Stimulated activated effector memory CD8-positive, alpha-beta T cell treated with anti-CD3 and anti-CD28 coated beads, Interleukin-12 subunit alpha, Interleukin-12 subunit beta, amount 100 ng/mL, for 72 hours (primary cell): ENCODE measurements at regions not wholly inside any gene's neighbourhood (a gene's known extent, or its start where the extent isn't known, plus 50 kb on each side); places are given as distances from the start of the nearest gene placed in this dataset.
"Not testable (repeated sequence)": the region's sequence is repeated elsewhere in the genome, so short reads cannot be mapped to it uniquely, and the experiment has no call there.

Source experiments
- ATAC-seq: fragments of 150-1000 bp; cut with Tn5 transposase; 2 replicates; pipeline ENCODE4 v1.10.0; 2021
- DNase-seq, 2 donors: peaks; one replicate each; pipeline ENCODE4 v3.0.0; 2021 to 2022; ENCODE audit warnings: low spot score in 2 of 2
- H3K27ac Mint-ChIP-seq: one replicate; pipeline ENCODE4 v1.8.0; 2022; ENCODE audit warnings: mild to moderate bottlenecking, mixed read lengths
- H3K36me3 Mint-ChIP-seq: one replicate; pipeline ENCODE4 v1.8.0; 2022; ENCODE audit warnings: mild to moderate bottlenecking, mixed read lengths
- H3K4me1 Mint-ChIP-seq: one replicate; pipeline ENCODE4 v1.8.0; 2022; ENCODE audit warnings: mixed read lengths
- H3K4me3 Mint-ChIP-seq: one replicate; pipeline ENCODE4 v1.8.0; 2022; ENCODE audit warnings: mild to moderate bottlenecking, mixed read lengths
- H3K9me3 Mint-ChIP-seq: one replicate; pipeline ENCODE4 v1.8.0; 2022; ENCODE audit warnings: mixed read lengths

- no peak for DNase-seq
- Mint-ChIP-seq H3K4me3 (no peak overlapping the region), H3K36me3 (no peaks in the 10 kb centered on the region), H3K27ac (no peak overlapping the region), H3K4me1 (no peaks in the 10 kb centered on the region), H3K9me3 (no peaks in the 10 kb centered on the region)
- ATAC-seq, result no peak
Measured at GRCh38 chr20:22962567-22963439, 72.3 kb upstream of the SSTR4 start.

GRCh38 chr20:22963581-22963980 is 71.5 kb upstream of the SSTR4 start:
- no peaks in the 10 kb centered on the region for H3K36me3 Mint-ChIP-seq
- no peak overlapping the region for H3K27ac Mint-ChIP-seq
- DNase-seq, result no peak
- no peaks in the 10 kb centered on the region for H3K4me1 Mint-ChIP-seq
- peaks cover 2% of the 10 kb centered on the region for H3K9me3 Mint-ChIP-seq
- no peak overlapping the region for H3K4me3 Mint-ChIP-seq
- ATAC-seq, result no peak

- no peaks in the 10 kb centered on the region for H3K36me3 Mint-ChIP-seq
- no peak for DNase-seq
- no peak overlapping the region for H3K27ac Mint-ChIP-seq
- no peak overlapping the region for H3K4me3 Mint-ChIP-seq
- H3K4me1 Mint-ChIP-seq, result no peaks in the 10 kb centered on the region
- ATAC-seq, result no peak
- peaks cover 2% of the 10 kb centered on the region for H3K9me3 Mint-ChIP-seq
Measured at GRCh38 chr20:22966787-22967464, 68.2 kb upstream of the SSTR4 start.

- H3K4me1 Mint-ChIP-seq, H3K27ac Mint-ChIP-seq, H3K36me3 Mint-ChIP-seq, DNase-seq, H3K9me3 Mint-ChIP-seq, ATAC-seq, H3K4me3 Mint-ChIP-seq: not testable (repeated sequence)
Measured at GRCh38 chr20:22967706-22968105, 67.4 kb upstream of the SSTR4 start.

- not testable (repeated sequence) for DNase-seq, ATAC-seq, H3K4me1 Mint-ChIP-seq, H3K27ac Mint-ChIP-seq, H3K36me3 Mint-ChIP-seq, H3K9me3 Mint-ChIP-seq, H3K4me3 Mint-ChIP-seq
Measured at GRCh38 chr20:22969031-22969430, 66.1 kb upstream of the SSTR4 start.

GRCh38 chr20:22971077-22971476 is 64.0 kb upstream of the SSTR4 start:
- H3K27ac Mint-ChIP-seq, H3K4me3 Mint-ChIP-seq, H3K36me3 Mint-ChIP-seq, H3K9me3 Mint-ChIP-seq, DNase-seq, H3K4me1 Mint-ChIP-seq, ATAC-seq: not testable (repeated sequence)

GRCh38 chr20:22974354-22974753 is 60.8 kb upstream of the SSTR4 start:
- ATAC-seq, result no peak
- Mint-ChIP-seq H3K9me3 (peaks cover 3% of the 10 kb centered on the region), H3K4me1 (no peaks in the 10 kb centered on the region), H3K36me3 (no peaks in the 10 kb centered on the region), H3K4me3 (no peak overlapping the region), H3K27ac (no peak overlapping the region)
- DNase-seq, result no peak

GRCh38 chr20:22977047-22977785 is 57.9 kb upstream of the SSTR4 start:
- Mint-ChIP-seq H3K9me3 (peaks cover 11% of the 10 kb centered on the region), H3K36me3 (no peaks in the 10 kb centered on the region), H3K27ac (no peak overlapping the region), H3K4me3 (no peak overlapping the region), H3K4me1 (no peaks in the 10 kb centered on the region)
- no peak for ATAC-seq
- no peak for DNase-seq

- no peak for DNase-seq
- Mint-ChIP-seq H3K9me3 (peaks cover 7% of the 10 kb centered on the region), H3K4me1 (no peaks in the 10 kb centered on the region), H3K4me3 (no peak overlapping the region), H3K36me3 (no peaks in the 10 kb centered on the region), H3K27ac (no peak overlapping the region)
- ATAC-seq, result no peak
Measured at GRCh38 chr20:22984008-22984407, 51.1 kb upstream of the SSTR4 start.

GRCh38 chr20:22984606-22985005 is 50.5 kb upstream of the SSTR4 start:
- Mint-ChIP-seq H3K27ac (no peak overlapping the region), H3K36me3 (no peaks in the 10 kb centered on the region), H3K4me1 (no peaks in the 10 kb centered on the region), H3K9me3 (peaks cover 5% of the 10 kb centered on the region), H3K4me3 (no peak overlapping the region)
- DNase-seq (no peak), ATAC-seq (no peak)

GRCh38 chr20:22985239-22985778 is 49.8 kb upstream of the SSTR4 start:
- ATAC-seq (no peak), DNase-seq (no peak)
- Mint-ChIP-seq H3K36me3 (no peaks in the 10 kb centered on the region), H3K4me1 (no peaks in the 10 kb centered on the region), H3K9me3 (peaks cover 3% of the 10 kb centered on the region), H3K27ac (no peak overlapping the region), H3K4me3 (no peak overlapping the region)
